GM19035 (cell line): ENCODE measurements at regions not wholly inside any gene's neighbourhood (a gene's known extent, or its start where the extent isn't known, plus 50 kb on each side); places are given as distances from the start of the nearest gene placed in this dataset.

Source experiments
- ATAC-seq: cut with Tn5 transposase; IDR thresholded peaks from one replicate; pipeline ENCODE4 v1.9.1; 2021; ENCODE audit not compliant: unreplicated experiment

DNA sequence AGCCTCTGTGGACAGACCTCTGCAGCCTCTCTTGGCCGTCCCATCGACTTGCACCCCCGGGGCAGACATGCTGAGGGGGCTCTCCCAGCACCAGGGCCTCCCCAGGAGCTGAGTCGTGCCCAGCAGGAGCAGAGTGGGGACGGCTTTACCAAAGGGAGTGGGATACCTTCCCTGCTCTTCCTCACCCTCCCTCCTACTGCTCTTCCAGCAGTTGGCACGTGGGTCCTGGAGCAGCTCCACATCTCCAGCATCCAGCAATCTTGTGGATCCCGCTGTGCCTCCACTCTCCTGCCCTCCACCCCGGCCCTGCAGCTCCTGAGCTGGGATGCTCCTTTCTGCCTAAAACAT lies 854.0 kb downstream of the BRD1 start:
- ATAC-seq, result no peak

DNA sequence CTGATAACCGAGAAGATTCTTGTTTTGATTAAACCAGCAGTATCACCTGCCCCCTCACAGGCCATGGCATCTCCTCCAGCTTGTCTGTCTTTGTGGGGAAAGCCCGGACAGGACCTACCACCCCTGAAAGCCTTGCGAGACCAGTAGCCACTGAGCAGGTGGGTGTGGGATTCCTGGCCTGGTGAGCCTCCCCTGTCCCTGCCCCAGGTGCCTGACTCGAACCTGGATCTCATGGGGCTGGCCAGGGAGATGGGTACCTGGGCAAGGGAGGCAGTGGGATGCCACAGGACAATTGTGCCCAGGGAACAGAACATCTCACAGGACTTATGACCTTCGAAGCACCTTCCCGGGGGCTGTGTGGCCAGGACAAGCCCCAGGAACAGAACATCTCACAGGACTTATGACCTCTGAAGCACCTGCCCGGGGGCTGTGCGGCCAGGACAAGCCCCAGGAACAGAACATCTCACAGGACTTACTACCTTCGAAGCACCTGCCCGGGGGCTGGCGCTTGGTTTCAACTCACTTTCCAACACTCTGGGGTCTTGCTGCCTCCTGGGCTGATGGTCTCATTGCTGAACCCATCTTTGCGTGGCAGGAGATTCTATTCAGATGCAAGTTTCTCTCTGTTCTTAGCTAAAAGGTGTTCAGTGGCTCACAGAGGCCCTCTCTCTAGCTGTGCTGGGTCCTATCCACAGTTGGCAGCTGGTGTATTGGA lies 854.5 kb downstream of the BRD1 start:
- ATAC-seq, result no peak

DNA sequence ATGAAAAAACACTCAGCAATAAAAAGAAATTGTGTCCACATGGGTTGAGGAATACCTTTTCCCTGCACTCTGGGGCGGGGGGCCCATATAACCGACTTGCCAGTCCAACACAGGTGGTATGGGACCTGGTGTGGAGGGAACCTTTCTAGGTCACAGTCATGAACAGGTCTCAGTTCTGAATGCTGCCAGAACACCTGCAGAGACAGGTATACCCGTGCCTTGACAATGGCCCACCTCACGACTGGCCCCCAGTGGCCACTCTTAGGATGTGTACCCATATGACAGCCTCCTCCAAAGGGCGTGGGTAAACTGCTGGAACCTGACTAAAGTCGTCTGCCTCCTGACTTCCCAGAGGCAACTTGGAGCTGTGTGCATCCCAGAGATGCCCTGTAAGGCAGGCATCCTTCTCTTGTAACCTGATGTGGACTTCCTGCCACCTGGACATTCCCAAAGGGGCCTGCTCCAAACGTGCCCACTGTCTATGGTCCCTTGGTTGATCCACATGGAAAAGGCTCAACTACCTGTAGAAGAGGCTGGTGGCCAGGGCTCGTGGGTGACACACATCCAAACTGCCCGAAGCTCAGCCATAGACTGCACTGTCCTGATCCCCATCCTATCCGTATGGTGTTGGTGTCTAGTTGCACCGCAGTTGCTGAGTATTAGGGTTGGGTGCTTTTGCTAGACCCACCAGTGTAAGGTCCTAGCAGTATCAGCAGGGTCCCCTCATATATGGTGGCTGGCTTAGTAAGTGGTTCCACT lies 859.3 kb downstream of the BRD1 start:
- no peak for ATAC-seq

DNA sequence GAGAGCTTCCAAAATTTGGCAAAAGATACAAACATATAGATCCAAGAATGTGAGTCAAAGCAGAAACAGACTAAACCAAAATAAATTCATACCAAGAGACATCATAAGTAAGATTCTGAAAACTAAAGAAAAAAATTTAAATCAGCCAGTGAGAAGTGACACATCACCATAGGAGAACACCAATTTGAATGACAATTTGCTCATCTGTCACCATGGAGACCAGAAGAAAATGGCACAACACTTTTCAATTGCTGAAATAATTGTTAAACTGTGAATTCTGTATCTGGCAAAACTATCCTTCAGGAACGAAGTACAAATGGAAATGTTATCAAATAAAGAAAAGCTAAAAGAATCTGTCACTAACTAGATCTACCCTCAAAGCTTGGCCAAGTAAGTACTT lies 864.3 kb downstream of the BRD1 start:
- ATAC-seq, result no peak

DNA sequence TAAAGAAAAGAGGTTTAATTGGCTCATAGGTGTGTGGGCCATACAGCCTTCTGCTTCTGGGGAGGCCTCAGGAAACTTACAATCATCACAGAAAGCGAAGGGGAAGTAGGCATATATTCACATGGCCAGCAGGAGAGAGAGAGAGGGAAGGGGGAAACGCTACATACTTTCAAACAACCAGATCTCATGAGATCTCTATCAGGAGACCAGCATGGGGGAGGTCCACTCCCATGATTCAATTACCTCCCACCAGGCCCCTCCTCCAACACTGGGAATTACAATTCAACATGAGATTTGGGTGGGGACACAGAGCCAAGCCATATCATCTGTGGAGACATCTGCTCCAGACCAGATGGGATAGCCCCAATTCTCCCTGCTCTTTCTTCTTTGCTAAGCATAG lies 866.0 kb downstream of the BRD1 start:
- ATAC-seq, result no peak

DNA sequence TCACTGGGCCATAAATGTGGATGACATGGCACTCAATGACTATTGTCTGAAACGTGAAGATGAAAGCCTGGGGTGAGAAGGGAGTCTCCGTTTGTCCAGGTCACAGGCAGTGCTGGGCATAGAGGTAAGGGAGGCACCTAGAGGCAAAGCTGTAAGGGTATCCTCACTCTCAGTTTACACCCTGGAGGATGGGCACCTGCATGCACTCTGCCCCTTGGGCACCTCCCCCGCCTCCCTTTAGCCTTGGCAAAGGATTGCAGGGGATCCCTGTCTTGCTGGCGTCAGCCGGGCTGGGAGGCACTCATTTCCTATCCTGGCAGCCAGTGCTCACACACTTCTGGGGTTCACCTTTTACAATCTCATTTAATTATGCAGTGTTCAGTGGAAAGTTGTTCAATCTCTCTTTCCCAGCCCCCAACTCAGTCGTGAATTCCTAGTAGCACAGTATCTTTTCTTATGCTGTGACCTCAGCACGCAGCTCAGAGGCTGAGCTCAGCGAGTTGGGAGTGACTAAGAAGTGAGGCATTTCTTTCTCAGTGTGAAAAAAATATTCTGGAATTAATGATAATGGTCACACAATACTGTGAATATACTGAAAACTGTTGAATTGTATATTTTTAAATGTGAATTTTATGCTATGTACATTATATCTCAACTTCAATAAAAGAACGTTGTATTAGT lies 866.6 kb downstream of the BRD1 start:
- no peak for ATAC-seq

DNA sequence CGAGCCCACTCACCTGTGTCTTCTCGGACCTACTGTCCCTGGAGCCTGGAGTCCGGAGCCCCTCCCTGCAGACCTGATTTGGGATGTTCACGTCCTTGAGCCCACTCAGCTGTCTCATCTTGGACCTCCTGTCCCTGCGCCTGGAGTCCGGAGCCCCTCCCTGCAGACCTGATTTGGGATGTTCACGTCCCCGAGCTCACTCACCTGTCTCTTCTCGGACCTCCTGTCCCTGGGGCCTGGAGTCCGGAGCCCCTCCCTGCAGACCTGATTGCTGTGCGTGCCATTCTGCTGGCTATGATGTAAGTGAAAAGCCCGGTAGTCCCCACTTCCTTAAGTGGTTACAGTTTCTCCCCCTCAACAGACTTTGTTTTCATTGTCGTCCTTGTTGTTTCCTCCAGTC lies 867.1 kb downstream of the BRD1 start:
- no peak for ATAC-seq

DNA sequence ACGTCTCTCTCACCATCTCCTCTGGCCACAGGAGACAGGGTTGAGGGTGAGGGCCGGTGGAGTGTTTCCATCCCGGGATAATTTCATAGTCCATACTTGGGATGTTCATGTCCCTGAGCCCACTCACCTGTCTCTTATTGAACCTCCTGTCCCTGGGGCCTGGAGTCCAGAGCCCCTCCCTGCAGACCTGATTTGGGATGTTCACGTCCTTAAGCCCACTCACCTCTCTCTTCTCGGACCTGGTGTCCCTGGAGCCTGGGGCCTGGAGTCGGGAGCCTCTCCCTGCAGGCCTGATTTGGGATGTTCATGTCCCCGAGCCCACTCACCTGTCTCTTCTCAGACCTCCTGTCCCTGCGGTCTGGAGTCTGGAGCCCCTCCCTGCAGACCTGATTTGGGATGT lies 868.2 kb downstream of the BRD1 start:
- no peak for ATAC-seq

DNA sequence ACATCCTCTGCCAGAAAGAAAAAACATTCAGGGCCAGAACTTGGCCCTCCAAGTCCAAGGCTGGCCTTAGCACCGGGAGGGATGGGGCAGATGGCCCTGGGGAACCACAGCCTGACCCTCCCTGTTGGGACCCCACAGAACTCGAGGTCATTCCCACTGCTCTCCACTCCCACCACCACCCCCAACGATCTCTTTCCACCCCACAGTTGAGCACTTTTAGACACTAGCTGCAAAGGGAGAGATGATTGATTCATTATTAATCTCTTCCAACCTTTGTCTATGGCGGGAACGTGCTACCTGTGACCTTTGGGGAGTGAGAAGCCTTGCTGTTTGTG lies 869.7 kb downstream of the BRD1 start:
- no peak for ATAC-seq

DNA sequence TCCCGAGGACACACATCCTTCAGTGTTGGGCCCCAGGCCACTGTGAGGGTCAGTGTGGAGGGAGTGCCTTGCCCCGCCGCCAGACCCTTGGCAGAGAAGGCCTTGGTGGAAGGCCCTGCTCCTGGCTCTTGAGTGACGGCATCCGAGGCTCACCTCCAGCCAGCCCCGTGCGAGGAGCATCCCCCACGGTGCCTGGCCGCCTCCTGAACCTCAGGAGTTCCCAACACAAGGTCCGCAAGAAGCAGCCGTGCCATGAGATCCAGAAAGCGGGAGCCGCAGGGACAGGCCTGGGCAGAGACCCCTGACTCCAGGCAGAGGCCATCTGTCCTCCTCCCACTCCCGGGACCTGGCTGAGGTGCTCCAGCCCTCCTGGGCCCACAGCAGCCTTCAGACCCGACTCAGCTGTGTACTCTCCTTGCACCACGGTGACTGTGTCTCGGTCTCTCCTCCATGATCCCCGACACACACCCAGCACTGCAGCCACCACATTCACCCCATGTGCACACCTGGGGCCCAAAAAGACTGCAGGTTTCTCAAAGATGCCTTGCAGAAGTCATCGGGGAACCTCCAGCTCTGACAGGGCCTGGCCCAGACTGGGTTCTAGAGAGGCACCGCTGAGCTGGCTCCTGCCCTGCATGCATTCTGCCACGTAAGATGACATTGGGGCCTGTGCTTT lies 870.2 kb downstream of the BRD1 start:
- ATAC-seq, result no peak

DNA sequence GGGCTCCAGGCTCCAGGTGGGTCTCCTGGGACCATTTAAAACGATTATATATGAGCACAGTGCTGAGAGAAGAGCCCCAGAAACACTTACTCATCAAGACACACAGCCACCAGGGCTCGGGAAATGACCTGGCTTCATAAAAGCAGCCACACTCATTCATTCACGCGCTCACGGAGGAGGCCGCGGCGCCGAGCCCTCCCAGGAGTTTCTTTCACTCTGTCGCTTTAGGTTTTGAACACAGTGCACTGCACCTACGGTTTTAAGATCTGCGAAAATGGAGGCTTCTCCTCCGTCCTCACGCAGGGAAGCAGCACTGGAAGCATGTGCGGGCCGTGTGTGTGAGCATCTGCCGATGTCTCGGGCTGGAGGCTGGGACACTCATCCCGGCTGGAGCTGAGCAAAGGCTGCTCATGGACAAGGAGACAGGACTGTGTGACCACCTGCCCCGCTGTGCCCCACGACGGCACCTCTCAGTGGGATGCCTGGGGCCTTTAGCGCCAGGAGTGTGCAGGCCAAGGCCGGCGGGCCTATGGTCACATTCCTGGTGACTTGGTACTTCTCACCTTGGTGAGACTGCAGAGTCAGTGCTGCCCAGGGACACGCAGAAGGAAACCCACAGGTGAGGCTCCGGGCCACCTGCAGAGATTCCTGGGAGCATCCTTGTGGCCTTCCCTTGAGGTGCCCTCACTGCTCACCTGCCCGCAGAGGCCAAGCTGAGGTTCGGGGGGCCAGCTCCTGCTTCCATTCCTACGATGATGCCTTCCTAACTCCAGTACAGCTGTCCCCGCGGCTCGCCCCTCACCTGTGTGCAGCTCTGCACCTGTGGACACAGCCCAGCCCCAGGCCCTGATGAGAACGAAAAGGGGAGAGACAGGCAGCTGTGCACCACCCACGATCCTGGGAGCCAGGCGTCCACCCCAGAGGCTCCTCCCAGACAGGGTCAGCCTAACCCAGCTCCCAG lies 872.0 kb downstream of the BRD1 start:
- ATAC-seq, result no peak

DNA sequence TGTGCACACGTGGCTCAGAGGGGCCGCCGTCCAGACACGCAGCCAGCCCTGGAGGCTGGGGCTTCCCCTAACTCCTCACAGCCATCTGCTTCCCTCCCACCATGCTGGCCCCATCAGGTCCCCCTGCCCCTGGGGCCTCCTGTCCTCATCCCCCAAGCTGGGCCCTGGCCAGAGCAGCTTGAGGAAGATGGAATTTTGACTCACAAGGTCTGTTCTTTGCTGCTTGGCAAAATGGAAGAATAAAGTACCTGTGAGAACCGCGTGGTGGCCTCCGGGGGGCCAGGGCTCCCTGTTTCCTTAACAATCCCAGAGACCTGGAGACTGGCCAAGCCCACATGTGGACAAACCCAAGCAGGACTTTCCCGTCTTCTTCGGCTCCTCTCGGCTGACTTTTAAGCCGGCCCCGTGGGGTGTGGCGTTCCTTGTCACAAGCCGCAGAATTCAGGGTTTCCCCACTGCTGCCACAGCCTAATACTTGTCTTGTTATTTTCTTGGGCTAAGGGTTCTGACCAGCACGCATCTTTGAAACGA lies 872.8 kb downstream of the BRD1 start:
- no peak for ATAC-seq

DNA sequence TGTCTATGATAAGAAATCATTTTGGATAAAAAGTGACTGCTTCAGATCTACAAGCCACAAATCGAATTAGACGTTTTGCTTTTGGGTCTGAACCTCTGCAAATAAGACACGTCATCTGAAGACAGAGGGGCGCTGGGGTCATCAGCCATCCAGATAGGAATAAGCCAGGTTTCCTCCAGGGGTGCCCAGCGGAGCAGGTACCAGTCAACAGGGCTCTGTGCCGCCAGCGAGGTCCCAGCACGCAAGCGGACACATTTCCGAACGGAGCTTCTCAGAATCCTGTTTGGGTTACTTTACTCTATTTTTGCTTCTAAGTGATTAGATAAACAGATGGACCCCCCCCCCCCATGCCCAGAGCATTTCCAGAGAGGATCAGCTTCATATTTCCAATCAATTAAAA lies 873.8 kb downstream of the BRD1 start:
- no peak for ATAC-seq

DNA sequence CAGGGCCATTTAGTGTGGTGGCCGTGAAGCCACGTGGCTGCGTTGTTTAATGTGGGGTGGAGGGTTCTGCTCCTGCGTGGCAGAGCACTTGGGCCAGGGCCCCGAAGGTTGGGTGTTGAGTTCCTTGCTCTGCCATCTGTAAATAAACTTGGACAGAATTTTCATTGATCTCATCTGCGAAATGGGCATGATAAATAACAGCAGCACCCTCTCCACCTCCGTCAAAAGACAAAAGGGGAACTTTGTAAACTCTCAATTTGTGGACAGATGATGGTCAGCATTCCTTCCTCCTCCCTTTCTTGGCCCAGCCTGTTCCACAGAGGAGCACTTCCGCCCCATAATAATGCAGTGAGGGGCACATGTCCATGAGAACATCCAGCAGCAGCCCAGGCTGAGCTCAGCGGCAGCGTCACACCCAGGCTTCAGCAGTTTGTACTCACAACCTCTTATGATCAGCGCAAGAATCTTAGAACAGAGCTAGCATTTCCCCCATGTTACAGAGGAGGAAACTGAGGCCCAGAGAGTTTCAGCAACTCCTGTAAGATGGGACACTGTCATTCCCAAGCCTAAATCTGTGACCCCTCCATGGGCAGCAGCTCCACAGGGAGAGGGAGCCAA lies 874.5 kb downstream of the BRD1 start:
- no peak for ATAC-seq

DNA sequence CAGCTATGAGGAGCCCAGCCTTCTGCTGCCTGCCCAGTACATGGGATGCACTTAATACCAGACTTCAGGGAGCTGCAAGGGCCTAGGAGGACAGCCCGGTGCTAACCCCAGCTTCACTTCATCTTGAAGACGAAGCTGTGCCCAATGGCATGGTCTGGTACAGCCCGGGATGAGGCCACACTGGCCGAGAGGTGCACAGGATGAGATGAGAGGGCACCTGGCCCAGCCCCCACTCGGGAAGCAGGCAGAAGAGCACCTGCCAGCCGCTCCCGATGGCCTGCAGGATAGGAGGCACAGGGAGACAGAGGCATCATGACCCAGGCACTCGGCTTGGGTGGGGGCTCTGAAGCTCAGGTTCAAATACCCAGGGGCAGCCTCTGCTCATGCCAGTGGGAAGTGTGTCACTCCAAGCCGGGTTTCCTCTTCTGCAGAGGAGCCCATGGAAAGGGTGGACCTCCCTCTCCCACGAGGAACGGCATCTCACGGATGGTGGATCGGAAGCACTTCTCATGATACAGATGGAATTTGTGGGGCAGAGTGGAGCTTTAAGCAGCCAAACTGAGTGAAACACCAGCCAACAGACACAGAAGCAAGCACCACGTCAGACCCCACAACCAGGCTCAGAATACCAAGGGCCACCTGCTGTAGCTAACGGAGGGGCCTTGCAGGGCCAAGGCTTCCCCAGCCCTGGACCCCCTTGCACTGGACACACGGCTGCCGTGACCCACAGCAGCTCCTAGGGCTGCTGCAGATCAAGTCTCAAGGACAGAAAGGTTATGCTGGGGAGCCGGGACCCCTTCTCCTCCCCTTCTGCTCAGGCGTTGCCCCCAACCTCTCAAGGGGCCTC lies 875.2 kb downstream of the BRD1 start:
- no peak for ATAC-seq

DNA sequence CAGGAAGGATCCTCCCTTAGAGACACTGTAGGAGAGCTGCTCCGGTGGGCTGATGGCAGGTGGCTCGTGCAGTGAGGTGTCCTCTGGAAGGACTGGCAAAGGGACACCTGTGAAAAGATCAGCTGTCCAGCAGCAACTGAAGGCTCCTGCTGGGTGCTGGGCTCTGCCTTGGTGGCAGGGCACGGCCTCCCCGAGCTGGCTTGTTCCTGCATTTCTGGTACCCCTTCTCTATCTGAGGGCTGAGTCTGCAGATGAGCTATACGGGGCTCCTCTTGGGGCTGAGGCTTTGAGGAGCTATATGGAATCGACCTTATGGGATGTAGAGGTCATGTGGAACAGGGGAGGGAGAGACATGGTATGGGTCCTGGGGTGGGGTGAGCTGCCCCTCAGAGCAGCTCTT lies 875.8 kb downstream of the BRD1 start:
- ATAC-seq, result no peak

DNA sequence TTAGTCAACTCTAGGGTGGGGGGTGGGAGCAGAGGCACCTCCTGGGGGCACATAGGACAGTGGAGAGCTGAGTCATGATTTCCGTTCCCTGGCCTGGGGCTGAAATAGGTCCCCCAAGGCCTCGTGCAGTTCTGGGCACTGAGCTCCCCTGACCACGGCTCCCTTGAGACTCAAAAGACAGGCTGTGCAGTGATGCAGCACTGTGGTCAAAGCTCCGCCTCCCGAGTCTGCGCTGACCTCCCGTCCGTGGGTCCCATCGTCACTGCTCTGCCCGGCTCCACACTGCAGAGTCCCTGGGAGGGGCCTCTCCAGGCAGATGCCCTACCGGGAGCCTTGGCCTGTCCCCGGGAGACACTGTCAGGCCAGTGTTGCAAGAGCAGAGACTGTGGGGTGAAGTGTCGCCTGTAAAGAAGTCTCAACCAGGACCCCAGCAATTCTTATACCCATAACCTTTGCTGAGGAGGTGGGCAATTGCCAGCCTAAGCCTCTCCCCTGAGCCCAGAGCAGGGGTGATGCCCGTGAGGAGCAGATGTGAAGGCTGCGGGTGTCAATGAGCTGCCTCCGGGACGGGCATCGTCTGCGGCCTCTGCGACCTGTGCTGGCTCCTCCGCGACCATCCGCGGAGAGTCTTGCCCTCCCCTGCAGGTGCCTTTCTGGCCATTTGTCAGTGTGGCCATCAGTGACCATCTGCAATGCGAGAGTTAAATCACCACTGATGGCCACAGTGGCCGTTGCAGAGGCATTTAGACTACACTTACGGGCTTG lies 877.3 kb downstream of the BRD1 start:
- ATAC-seq, result no peak

DNA sequence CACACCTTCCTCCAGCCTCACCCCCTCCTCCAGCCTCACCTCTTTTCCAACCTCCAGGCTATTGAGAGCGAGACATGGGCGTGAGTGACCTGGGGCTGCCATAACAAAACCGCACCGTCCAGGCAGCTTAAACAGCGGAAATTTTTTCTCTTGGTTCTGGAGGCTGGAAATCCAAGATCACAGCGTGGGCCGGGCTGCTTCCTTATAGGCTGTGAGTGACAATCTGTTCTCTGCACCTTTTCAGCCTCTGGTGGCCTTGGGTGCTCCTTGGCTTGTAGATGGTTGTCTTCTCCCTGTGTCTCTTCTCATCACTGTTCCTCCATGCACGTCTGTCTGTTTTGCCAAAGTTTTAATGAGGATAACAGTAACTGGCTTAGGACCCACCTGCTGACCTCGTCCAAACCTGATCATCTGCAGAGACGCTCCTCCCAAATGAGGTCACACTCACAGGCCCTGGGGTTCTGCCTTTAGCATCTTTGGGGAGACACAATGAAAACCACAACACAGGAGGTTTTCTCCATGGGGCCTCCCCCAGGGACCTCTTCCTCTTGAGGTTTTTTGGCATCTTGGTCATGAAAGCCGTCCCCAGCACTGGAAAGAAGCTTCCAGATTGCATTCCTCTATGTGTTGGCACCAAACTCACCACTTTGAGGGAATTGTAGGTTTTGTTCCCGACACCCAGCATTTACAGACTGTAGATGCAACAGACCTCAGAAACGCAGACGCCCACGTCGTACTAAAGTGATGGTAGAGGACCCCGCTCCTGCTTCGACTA lies 878.1 kb downstream of the BRD1 start:
- no peak for ATAC-seq
